ENCODE measurements at regions not wholly inside any gene's neighbourhood (a gene's known extent, or its start where the extent isn't known, plus 50 kb on each side); places are given as distances from the start of the nearest gene placed in this dataset.

- in situ Hi-C loops (cut with HindIII; ENCODE audit: low sequenced_read_pairs): no loop called here
- no peak for DNase-seq (ENCODE audit: low spot score)
These were observed 130.0 kb downstream of the SCP2D1 start for GRCh38 chr20:18943542-18943941.

GRCh38 chr20:18956890-18957289 is 143.3 kb downstream of the SCP2D1 start:
- no peak for DNase-seq (ENCODE audit: low spot score)
- in situ Hi-C loops (cut with HindIII; ENCODE audit: low sequenced_read_pairs): no loop called here

DNA sequence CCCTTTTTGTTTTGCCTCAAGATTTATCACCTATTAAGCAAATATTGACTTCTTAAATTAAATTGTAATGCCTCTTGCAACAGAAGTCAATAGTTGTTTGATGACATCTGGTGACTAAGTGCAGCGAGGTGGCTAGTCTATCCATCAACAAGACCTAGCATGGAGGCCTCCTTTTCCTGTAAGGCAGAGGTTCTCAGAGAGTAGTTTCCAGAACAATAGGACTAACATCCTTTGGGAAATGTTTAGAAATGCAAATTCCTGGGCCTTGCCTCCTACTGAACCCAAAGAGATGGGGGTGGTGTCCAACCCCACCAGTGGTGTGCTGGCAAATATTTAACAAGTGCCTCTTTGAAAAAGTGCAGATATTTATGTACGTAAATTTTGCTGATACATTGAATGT is 143.7 kb downstream of the SCP2D1 start:
- DNase-seq (ENCODE audit: low spot score): no peak
- in situ Hi-C loops (cut with HindIII; ENCODE audit: low sequenced_read_pairs): no loop called here

DNA sequence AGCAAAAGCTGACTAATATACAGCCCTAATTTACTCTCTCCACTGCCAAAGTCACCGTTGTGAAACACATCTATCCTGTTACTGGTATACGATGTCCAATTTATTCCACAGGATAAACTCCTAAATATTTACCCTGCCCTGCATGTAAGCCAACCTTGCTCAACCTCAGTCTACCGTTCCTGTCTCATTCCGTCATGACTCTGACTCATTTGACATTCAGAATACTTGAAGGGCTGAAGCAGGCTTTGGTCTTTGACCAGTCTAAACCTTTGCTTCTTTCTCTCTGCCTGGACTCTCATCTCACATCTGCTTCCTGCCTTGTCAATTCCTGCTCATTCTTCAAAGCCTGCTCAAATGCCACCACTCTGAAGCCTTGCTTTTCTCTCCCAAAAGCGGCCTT is 157.5 kb downstream of the SCP2D1 start:
- in situ Hi-C loops (cut with HindIII; ENCODE audit: low sequenced_read_pairs): no loop called here
- no peak for DNase-seq (ENCODE audit: low spot score)

DNA sequence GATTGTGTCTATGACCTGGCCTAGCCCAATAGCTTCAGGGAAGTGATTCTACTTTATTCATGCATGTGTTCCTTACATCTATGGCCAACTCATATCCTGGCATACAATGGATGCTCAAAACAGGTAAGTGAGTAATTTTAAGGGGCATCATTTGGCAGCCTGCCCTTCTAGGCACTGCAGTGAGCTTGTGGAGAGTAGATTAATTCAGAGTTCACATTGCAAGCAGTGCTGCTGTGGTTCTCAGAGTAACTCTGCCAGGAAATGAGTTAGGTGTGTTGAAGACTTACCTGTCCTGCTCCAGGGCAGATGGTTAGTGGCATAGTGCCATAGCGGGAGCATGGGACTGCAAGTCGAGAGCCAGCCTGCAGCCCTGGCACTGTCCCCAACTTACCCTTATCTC is 158.0 kb downstream of the SCP2D1 start:
- in situ Hi-C loops (cut with HindIII; ENCODE audit: low sequenced_read_pairs): no loop called here
- DNase-seq (ENCODE audit: low spot score): no peak

- in situ Hi-C loops (cut with HindIII; ENCODE audit: low sequenced_read_pairs): no loop called here
These were observed 158.8 kb downstream of the SCP2D1 start for GRCh38 chr20:18972251-18972876.

DNA sequence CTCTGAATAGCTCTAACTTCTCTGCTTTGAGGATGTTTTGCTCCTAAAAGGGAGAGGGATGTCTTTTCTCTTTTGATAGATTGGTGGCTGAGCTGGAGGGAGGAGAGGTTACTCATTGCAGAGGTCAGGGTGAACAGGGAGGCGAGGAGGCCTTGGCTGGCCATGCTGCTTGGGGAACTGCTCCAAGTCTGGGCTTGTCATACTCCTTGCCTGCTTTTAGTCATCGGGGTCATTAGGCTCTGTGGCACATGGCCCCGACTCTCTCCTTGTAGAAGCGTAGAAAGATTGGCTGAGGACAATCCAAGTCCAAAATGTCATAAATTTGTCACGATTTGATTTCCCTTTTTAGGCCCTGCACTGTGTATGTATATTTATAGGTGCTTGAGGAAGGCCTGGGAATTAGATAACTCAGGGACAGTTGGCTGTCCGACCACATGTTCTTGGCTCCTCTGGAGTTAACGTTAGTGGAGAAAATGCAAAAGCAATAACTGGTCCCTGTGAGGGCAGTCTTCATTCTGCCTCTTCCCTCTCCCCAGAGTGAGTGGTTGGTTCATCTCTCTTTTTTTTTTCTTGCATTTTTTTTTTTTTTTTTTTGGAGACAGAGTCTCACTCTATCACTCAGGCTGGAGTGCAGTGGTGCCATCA is 160.1 kb downstream of the SCP2D1 start:
- no peak for DNase-seq (ENCODE audit: low spot score)
- in situ Hi-C loops (cut with HindIII; ENCODE audit: low sequenced_read_pairs): no loop called here

More at GRCh38 chr20:18972251-18972876, 158.8 kb downstream of the SCP2D1 start:
- no peak for DNase-seq (ENCODE audit: low spot score)

DNA sequence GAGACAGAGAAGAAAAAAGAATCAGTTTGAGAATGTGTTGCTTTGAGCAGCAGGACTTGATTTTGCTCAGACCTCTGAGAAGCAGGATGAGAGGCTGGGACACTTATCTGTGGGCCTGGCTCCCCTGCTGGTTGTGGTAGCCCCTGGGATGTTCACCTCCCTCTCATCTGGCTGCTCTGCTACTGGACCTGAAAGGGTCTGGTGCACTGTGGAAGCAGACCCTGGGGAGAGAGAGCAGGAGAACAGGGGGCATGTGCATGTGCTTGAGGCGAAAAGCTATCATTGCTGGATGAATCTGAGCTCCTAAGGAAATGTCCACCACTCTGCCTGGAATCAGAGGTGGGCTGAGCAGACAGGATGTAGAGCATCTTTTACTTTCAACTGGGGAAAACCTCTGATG is 161.1 kb downstream of the SCP2D1 start:
- DNase-seq (ENCODE audit: low spot score): no peak
- in situ Hi-C loops (cut with HindIII; ENCODE audit: low sequenced_read_pairs): no loop called here

DNA sequence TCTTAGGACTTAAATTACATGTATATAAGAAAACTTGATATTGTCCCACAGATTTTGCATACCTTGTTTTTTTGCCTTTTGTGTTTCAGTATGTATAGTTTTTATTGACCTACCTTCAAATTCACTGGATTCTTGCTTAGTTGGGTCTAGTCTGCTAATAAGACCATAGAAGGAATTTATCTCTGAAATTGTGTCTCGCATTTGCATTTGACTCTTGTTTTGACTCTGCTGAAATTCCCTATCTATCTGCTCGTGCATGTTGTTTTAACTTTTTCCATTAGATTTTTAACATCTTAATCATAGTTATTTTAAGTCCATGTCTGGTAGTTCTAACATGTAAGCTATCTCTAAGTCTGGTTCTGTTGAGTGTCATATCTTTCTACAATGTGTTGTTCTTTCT is 163.9 kb downstream of the SCP2D1 start:
- in situ Hi-C loops (cut with HindIII; ENCODE audit: low sequenced_read_pairs): no loop called here
- DNase-seq (ENCODE audit: low spot score): no peak

DNA sequence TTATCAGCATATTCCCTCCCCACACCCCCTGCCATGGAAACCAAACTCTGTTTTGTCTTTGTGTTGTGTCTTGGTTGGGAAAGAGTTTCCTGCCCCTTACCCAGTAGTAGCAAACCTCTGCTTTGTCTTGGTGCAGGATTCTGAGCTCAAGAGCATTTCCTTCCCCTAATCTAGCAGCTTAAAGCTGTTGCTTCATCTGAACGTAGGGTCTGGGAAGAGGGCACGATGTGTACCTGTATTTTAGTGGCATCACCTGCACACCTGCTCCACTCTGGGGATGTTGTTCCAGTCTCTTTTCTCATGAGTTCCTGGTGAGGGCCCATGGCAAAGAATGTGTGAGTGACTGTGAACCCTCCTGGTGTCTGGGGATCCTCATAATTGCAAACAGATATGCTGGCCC is 164.7 kb downstream of the SCP2D1 start:
- in situ Hi-C loops (cut with HindIII; ENCODE audit: low sequenced_read_pairs): no loop called here

GRCh38 chr20:18979132-18979531 is 165.5 kb downstream of the SCP2D1 start:
- in situ Hi-C loops (cut with HindIII; ENCODE audit: low sequenced_read_pairs): no loop called here
- DNase-seq (ENCODE audit: low spot score): no peak

More for the DNA sequence above, 164.7 kb downstream of the SCP2D1 start:
- no peak for DNase-seq (ENCODE audit: low spot score)

DNA sequence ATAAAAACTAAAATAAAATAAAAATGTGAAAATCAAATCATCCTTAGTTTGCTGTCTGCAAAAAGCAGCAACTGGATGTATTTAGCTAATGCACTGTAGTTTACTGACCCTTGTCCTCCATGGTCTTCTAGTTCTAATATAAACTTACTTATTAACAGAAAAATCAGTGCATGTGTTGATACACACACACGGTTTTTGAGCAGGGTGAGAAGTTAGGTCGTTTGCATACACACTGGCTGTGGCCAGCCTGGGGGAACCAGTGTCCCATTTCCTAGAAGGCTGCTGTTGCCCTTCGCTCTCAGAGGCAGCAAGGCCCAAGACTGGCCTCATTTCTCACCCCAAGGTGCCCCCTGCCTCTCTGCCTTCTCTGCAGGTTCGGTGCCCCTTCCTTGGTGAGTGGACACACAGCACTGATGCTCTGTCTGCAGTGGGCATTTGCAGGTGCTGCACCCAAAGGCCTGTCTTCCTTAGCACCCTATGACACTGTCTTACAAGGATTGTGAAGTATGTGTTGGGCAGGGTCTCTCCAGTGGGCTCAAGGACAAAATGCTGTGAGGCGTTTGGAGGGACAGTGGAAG is 168.5 kb downstream of the SCP2D1 start:
- DNase-seq (ENCODE audit: low spot score): no peak
- in situ Hi-C loops (cut with HindIII; ENCODE audit: low sequenced_read_pairs): no loop called here

- DNase-seq (ENCODE audit: low spot score): no peak
- in situ Hi-C loops (cut with HindIII; ENCODE audit: low sequenced_read_pairs): no loop called here
These were observed 170.2 kb downstream of the SCP2D1 start for GRCh38 chr20:18983796-18984195.

GRCh38 chr20:18984238-18985200 is 170.9 kb downstream of the SCP2D1 start:
- in situ Hi-C loops (cut with HindIII; ENCODE audit: low sequenced_read_pairs): no loop called here
- DNase-seq (ENCODE audit: low spot score): no peak

DNA sequence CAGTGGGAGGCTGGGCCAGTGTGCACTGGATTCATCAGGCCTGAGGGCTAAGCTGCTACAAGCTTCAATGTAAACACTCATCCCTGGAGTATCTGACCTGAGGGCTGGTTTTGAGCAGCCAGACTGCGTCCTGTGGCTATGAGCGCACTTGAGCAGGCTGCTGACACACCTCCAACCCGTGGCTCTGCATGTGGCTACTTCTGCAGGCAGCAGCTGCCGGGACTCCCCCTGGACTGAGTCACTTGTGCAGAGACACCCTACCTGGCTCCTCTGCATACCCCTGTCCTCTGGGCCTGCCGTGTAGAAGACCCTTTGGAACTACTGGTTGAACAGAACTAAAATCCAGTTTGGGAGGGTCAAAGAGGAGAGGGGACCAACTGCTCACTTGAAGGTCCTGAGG is 172.0 kb downstream of the SCP2D1 start:
- no peak for DNase-seq (ENCODE audit: low spot score)
- in situ Hi-C loops (cut with HindIII; ENCODE audit: low sequenced_read_pairs): no loop called here

DNA sequence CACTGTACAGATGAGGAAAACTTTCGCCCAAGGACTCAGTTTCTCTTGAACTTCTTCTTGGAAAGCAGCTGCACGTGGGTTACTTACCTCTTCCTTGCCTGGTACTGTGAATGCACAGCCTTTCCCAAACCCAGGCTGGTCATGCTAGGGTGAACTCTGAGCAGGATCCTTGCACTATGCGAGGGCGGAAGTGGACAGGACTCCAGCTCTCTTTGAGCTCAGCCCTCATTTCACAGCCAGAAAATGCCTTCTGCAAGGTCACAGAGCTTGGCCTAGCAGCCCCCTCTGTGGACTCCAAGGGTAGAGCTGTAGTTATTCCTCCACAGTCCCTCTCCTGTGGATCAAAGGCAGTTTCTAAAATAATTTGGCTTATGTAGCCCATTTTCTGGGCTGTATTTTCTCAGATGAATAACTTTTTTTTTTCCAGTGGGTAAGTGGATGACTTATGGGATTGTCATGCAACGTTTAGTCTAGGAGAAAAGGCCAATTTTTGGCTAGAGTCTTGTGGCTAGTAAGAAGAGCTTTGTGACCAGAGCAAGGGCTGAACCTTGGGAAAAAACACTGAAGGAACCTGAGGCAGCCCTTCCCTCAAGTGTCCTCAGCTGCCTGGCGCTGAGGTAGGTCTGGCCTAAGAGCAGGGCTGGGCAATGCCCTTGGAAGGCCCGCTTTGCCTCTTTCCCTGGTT is 172.7 kb downstream of the SCP2D1 start:
- no peak for DNase-seq (ENCODE audit: low spot score)
- in situ Hi-C loops (cut with HindIII; ENCODE audit: low sequenced_read_pairs): no loop called here

DNA sequence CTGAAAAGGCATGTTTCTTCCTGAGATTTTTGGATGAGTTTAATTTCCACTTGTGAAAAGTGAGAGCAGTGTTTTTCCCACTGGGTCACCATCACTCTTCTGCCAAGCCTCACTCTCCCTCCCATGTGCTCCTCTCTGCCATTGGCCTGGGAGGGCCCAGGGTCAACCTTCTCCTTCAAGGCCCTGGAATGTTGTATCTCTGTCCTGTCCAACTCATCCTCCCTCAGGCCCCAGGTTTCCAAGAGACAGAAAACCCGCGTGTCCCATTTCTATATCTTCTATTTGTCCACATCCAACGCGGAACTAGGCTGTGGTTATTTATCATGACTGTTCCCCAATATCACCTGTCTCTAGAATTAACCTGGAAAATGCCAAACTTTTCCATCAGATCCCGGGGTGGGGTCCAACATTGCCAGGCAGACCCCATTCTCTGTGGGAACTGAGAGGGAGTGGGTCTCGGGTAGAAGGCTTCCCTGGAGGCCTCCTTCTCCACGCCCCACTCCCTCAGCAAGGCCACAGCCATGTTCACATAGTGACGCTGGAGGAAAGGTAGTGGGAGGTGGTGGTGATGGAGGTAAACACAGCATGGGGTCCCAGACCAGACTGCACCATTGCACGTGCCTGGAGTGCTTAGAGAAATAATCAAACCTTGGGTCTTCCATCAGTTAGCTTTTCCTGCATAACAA is 173.5 kb downstream of the SCP2D1 start:
- DNase-seq (ENCODE audit: low spot score): no peak
- in situ Hi-C loops (cut with HindIII; ENCODE audit: low sequenced_read_pairs): no loop called here

DNA sequence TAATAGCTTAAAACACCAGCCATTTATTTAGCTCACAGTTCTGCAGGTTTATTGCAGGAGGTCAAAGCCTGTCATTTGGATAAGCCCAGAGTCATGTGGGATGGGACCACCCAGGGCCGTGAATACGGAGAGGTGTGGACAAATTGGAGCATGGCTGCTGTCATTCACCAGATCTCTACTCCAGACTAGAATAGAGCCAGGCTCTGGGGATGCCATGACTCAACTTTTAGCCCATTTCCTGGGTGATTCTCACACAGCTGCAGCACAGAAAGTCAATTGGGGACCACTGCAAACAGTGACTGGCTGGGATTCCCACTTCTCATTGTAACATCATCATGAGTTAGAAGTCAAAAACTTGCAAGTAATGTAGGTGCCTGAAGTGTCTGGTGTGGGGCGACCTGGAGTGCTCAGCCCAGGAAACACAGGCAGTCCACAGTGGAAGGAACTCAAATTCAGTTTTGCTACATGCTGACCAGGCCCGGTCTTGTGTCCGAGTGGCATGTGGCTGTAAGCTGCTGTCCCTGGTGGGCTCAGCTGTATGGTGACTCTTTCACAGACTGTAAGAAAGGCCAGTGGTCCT is 174.3 kb downstream of the SCP2D1 start:
- in situ Hi-C loops (cut with HindIII; ENCODE audit: low sequenced_read_pairs): no loop called here
- no peak for DNase-seq (ENCODE audit: low spot score)
